Central memory CD8-positive, alpha-beta T cell (primary cell): ENCODE measurements at regions not wholly inside any gene's neighbourhood (a gene's known extent, or its start where the extent isn't known, plus 50 kb on each side); places are given as distances from the start of the nearest gene placed in this dataset.

Source experiments
- ATAC-seq: fragments of 150-1000 bp; cut with Tn5 transposase; replicated peaks from 2 replicates; pipeline ENCODE4 v1.10.0; 2022; ENCODE audit warnings: mild to moderate bottlenecking, moderate FRiP score, moderate number of reproducible peaks; ENCODE audit not compliant: poor library complexity, severe bottlenecking; ENCODE audit errors: extremely low read depth
- DNase-seq, 2 donors: peaks; one replicate each; pipeline ENCODE4 v3.0.0; 2021; ENCODE audit warnings: low spot score in 2 of 2
- H3K27ac Mint-ChIP-seq: one replicate; pipeline ENCODE4 v1.8.0; 2022; ENCODE audit warnings: low read depth, mild to moderate bottlenecking, moderate library complexity, mixed read lengths
- H3K27me3 Mint-ChIP-seq: one replicate; pipeline ENCODE4 v1.8.0; 2022; ENCODE audit warnings: mixed read lengths
- H3K36me3 Mint-ChIP-seq: one replicate; pipeline ENCODE4 v1.8.0; 2022; ENCODE audit warnings: mild to moderate bottlenecking, moderate library complexity, mixed read lengths; ENCODE audit not compliant: insufficient read depth
- H3K4me1 Mint-ChIP-seq: one replicate; pipeline ENCODE4 v1.8.0; 2022; ENCODE audit warnings: mixed read lengths
- H3K4me3 Mint-ChIP-seq: one replicate; pipeline ENCODE4 v1.8.0; 2022; ENCODE audit warnings: mild to moderate bottlenecking, moderate library complexity, mixed read lengths
- H3K9me3 Mint-ChIP-seq: one replicate; pipeline ENCODE4 v1.8.0; 2022; ENCODE audit warnings: mixed read lengths

GRCh38 chr1:115142616-115143015, 53.3 kb upstream of the TSPAN2 start:
- peaks cover 12% of the 10 kb centered on the region for H3K4me1 Mint-ChIP-seq
- ATAC-seq, result no peak
- DNase-seq, result no peak
- no peak overlapping the region for H3K4me3 Mint-ChIP-seq
- H3K36me3 Mint-ChIP-seq, result no peaks in the 10 kb centered on the region
- H3K27ac Mint-ChIP-seq, result no peak overlapping the region
- no peaks in the 10 kb centered on the region for H3K9me3 Mint-ChIP-seq
- peaks cover 84% of the 10 kb centered on the region for H3K27me3 Mint-ChIP-seq

- H3K27ac Mint-ChIP-seq, result no peak overlapping the region
- H3K9me3 Mint-ChIP-seq, result no peaks in the 10 kb centered on the region
- H3K36me3 Mint-ChIP-seq, result no peaks in the 10 kb centered on the region
- no peak overlapping the region for H3K4me3 Mint-ChIP-seq
- ATAC-seq (no peak), DNase-seq (no peak)
- peaks cover 68% of the 10 kb centered on the region for H3K27me3 Mint-ChIP-seq
- H3K4me1 Mint-ChIP-seq, result peaks cover 9% of the 10 kb centered on the region
Measured at GRCh38 chr1:115141145-115141454, 51.8 kb upstream of the TSPAN2 start.

- Mint-ChIP-seq H3K27me3 (peaks cover 63% of the 10 kb centered on the region), H3K27ac (no peak overlapping the region), H3K9me3 (no peaks in the 10 kb centered on the region), H3K4me1 (peaks cover 9% of the 10 kb centered on the region), H3K36me3 (no peaks in the 10 kb centered on the region), H3K4me3 (no peak overlapping the region)
- DNase-seq, result no peak
- no peak for ATAC-seq
Measured at GRCh38 chr1:115140442-115141144, 51.3 kb upstream of the TSPAN2 start.

GRCh38 chr1:115139381-115139780, 50.1 kb upstream of the TSPAN2 start:
- Mint-ChIP-seq H3K36me3 (no peaks in the 10 kb centered on the region), H3K4me3 (no peak overlapping the region), H3K4me1 (peaks cover 9% of the 10 kb centered on the region), H3K9me3 (no peaks in the 10 kb centered on the region), H3K27me3 (peaks cover 51% of the 10 kb centered on the region), H3K27ac (no peak overlapping the region)
- DNase-seq, result no peak
- no peak for ATAC-seq
